DND-41 (cell line): ENCODE measurements at regions not wholly inside any gene's neighbourhood (a gene's known extent, or its start where the extent isn't known, plus 50 kb on each side); places are given as distances from the start of the nearest gene placed in this dataset.

ENCODE experiments used
- ATAC-seq: fragments of 200-7000 bp; cut with Tn5 transposase; 3 replicates; pipeline ENCODE4 v1.9.1; 2021; ENCODE audit warnings: low read depth; ENCODE audit not compliant: insufficient read depth
- DNase-seq: peaks from one replicate; pipeline ENCODE4 v3.0.0-alpha.2; 2020
- H2AFZ ChIP-seq: 2 replicates; pipeline ENCODE4 v1.6.0; 2012; ENCODE audit warnings: low read depth, low read length
- H3K27ac ChIP-seq: 2 replicates; pipeline ENCODE4 v1.5.1; 2012; ENCODE audit warnings: low read length, inconsistent platforms
- H3K27me3 ChIP-seq: fragments of 200-600 bp; sonication (generic); 2 replicates; pipeline ENCODE4 v1.6.0; 2012; ENCODE audit warnings: low read length, mild to moderate bottlenecking, inconsistent platforms; ENCODE audit not compliant: insufficient read depth, poor library complexity
- H3K36me3 ChIP-seq: 2 replicates; pipeline ENCODE4 v1.5.1; 2012; ENCODE audit warnings: low read length, inconsistent platforms; ENCODE audit not compliant: insufficient read depth
- H3K4me1 ChIP-seq: 2 replicates; pipeline ENCODE4 v1.5.1; 2012; ENCODE audit warnings: mild to moderate bottlenecking, low read length; ENCODE audit not compliant: insufficient read depth
- H3K4me2 ChIP-seq: 2 replicates; pipeline ENCODE4 v1.6.0; 2012; ENCODE audit warnings: mild to moderate bottlenecking, moderate library complexity, low read length, inconsistent platforms; ENCODE audit not compliant: insufficient read depth
- H3K4me3 ChIP-seq, 2 experiments: fragments of 200-600 bp in 1 of 2; shearing (Covaris generic) in 1 of 2; 2 replicates each; pipeline ENCODE4 v1.5.1; 2012 to 2016; ENCODE audit warnings: inconsistent platforms in 2 of 2, low read length in 2 of 2, mild to moderate bottlenecking in 2 of 2, low read depth in 1 of 2, moderate library complexity in 1 of 2
- H3K79me2 ChIP-seq: 2 replicates; pipeline ENCODE4 v1.6.0; 2012; ENCODE audit warnings: low read length, inconsistent platforms; ENCODE audit not compliant: insufficient read depth
- H3K9ac ChIP-seq: 2 replicates; pipeline ENCODE4 v1.6.0; 2012; ENCODE audit warnings: low read depth, mild to moderate bottlenecking, inconsistent platforms, low read length, moderate library complexity
- H3K9me3 ChIP-seq: 2 replicates; pipeline ENCODE4 v1.5.1; 2012; ENCODE audit warnings: low read length, moderate library complexity, mild to moderate bottlenecking, inconsistent platforms; ENCODE audit not compliant: insufficient read depth, severe bottlenecking
- H4K20me1 ChIP-seq: 2 replicates; pipeline ENCODE4 v1.6.0; 2012; ENCODE audit warnings: low read length; ENCODE audit not compliant: insufficient read depth
- EZH2 ChIP-seq: IDR thresholded peaks from 3 replicates; pipeline ENCODE4 v1.6.1; 2012; ENCODE audit warnings: borderline replicate concordance, low read depth, mild to moderate bottlenecking, moderate library complexity, low read length, inconsistent platforms; ENCODE audit not compliant: severe bottlenecking
- TF ChIP-seq, protein P1 (sequence below): IDR thresholded peaks from 2 replicates; pipeline ENCODE4 v1.5.1; 2012; ENCODE audit warnings: borderline replicate concordance, low read length, moderate library complexity, mild to moderate bottlenecking; ENCODE audit not compliant: poor library complexity, severe bottlenecking; ENCODE audit errors: extremely low read depth

DNA sequence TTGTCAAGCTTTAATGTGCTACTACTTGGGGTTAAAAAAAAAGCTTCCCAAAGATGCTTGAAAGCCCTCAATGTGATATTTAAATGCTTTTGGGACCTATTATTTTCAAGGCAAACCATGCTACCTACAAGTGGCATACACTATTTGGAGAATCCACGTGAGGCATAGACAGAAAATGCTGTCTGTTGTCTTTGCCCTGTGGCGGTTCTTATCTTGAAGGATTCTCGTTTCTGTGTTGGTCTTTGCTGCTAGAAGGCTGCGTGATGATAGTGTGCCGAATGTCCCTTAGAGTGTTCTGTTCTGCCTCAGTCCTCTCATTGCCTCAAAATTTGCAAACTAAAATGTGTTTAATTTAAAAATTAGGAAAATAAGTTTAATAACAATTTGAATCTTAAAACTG lies 356.2 kb upstream of the RARB start:
- H3K4me3 ChIP-seq: no peak overlapping the region
- no peak overlapping the region for H3K4me2 ChIP-seq
- H3K36me3 ChIP-seq: no peaks in the 10 kb centered on the region
- H3K79me2 ChIP-seq: no peaks in the 10 kb centered on the region
- TF ChIP-seq EZH2: no peak
- TF ChIP-seq, protein P1, sequence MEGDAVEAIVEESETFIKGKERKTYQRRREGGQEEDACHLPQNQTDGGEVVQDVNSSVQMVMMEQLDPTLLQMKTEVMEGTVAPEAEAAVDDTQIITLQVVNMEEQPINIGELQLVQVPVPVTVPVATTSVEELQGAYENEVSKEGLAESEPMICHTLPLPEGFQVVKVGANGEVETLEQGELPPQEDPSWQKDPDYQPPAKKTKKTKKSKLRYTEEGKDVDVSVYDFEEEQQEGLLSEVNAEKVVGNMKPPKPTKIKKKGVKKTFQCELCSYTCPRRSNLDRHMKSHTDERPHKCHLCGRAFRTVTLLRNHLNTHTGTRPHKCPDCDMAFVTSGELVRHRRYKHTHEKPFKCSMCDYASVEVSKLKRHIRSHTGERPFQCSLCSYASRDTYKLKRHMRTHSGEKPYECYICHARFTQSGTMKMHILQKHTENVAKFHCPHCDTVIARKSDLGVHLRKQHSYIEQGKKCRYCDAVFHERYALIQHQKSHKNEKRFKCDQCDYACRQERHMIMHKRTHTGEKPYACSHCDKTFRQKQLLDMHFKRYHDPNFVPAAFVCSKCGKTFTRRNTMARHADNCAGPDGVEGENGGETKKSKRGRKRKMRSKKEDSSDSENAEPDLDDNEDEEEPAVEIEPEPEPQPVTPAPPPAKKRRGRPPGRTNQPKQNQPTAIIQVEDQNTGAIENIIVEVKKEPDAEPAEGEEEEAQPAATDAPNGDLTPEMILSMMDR: no peak
- DNase-seq (no peak), ATAC-seq (no peak)
- no peak overlapping the region for H3K27ac ChIP-seq
- no peaks in the 10 kb centered on the region for H3K9me3 ChIP-seq
- H3K9ac ChIP-seq: no peak overlapping the region
- H3K4me1 ChIP-seq: no peaks in the 10 kb centered on the region
- no peaks in the 10 kb centered on the region for H4K20me1 ChIP-seq
- H2AFZ ChIP-seq: no peak overlapping the region
- no peaks in the 10 kb centered on the region for H3K27me3 ChIP-seq

DNA sequence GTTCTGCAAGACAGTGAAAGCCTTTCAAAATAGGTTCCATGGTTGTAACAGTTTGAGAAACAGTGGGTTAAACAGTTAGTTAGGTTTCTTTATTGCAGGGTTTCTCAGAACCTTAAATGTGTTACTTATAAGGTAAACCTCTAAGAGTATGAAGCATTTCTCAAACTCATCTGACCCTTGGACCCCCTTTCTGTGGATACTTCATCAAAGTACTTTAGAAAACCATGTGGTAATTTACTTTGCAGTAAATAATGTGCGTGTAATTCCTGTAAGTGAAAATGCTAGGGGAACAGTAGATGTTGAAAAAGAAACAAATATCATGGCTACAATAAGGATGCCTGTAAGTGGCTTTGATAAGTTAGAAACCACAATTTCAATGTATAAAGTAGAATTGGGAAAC lies 354.6 kb upstream of the RARB start:
- no peaks in the 10 kb centered on the region for H3K4me1 ChIP-seq

DNA sequence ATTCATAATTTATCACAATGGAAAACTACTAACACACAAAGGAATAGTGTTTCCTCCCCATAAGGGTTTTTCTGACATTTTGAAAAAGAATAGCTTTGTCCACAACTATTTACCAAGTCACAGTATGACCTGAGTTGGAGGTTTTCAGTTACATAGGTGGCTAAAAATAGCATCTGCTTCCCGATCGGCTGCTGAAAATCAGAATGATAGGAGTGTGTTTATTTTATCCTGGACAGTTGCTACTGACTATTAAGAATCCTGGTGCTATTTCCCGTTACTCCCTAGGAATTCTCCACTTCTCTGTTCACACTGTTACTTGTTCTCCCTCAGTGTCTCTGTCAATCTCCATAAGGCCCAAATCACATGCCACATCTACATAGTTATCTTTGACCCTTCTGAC lies 353.9 kb upstream of the RARB start:
- no peak for ATAC-seq

More for the DNA sequence above, 354.6 kb upstream of the RARB start:
- H3K79me2 ChIP-seq: no peaks in the 10 kb centered on the region
- TF ChIP-seq EZH2: no peak
- TF ChIP-seq, protein P1: no peak
- H3K27me3 ChIP-seq: no peaks in the 10 kb centered on the region
- H3K27ac ChIP-seq: no peak overlapping the region
- H3K36me3 ChIP-seq: no peaks in the 10 kb centered on the region
- no peak overlapping the region for H2AFZ ChIP-seq
- no peaks in the 10 kb centered on the region for H4K20me1 ChIP-seq
- H3K9ac ChIP-seq: no peak overlapping the region
- ATAC-seq (no peak), DNase-seq (no peak)
- no peak overlapping the region for H3K4me2 ChIP-seq
- H3K9me3 ChIP-seq: no peaks in the 10 kb centered on the region
- no peak overlapping the region for H3K4me3 ChIP-seq

More for the DNA sequence above, 353.9 kb upstream of the RARB start:
- TF ChIP-seq, protein P1: no peak
- no peak for TF ChIP-seq EZH2
- H3K4me3 ChIP-seq: no peak overlapping the region
- H3K9me3 ChIP-seq: no peaks in the 10 kb centered on the region
- DNase-seq: no peak
- no peaks in the 10 kb centered on the region for H3K27me3 ChIP-seq
- H3K27ac ChIP-seq: no peak overlapping the region
- no peak overlapping the region for H2AFZ ChIP-seq
- no peaks in the 10 kb centered on the region for H3K79me2 ChIP-seq
- H4K20me1 ChIP-seq: no peaks in the 10 kb centered on the region
- H3K36me3 ChIP-seq: no peaks in the 10 kb centered on the region
- no peak overlapping the region for H3K9ac ChIP-seq
- H3K4me2 ChIP-seq: no peak overlapping the region
- no peaks in the 10 kb centered on the region for H3K4me1 ChIP-seq
